K562 (cell line): ENCODE measurements at regions not wholly inside any gene's neighbourhood (a gene's known extent, or its start where the extent isn't known, plus 50 kb on each side); places are given as distances from the start of the nearest gene placed in this dataset.

Source experiments
- ATAC-seq: fragments of 200-7000 bp; cut with Tn5 transposase; 3 replicates; pipeline ENCODE4 v1.9.1; 2020; ENCODE audit warnings: moderate library complexity
- BruUV-seq: library from RNA; stranded (reverse); fragments of 400-500 nt; replicated peaks from 2 replicates; lab custom pipeline; 2021; lab: Mats Ljungman, UMichigan
- CTCF ChIA-PET: fragments of 300-600 bp; formaldehyde crosslinking; extraction: SDS; loops from one replicate; lab custom pipeline; 2021; ENCODE audit warnings: low intra/inter-chr PET ratio; lab: Yijun Ruan, JAX
- POLR2A ChIA-PET: fragments of 300-600, 350-650 bp; sonication (Branson Sonifier 250); formaldehyde crosslinking; extraction: SDS; loops from one replicate; lab custom pipeline; 2021; ENCODE audit warnings: antibody characterized with exemption, inconsistent platforms; lab: Yijun Ruan, JAX
- DNase-seq, 4 experiments: peaks; one replicate each; pipeline versions ENCODE4 v3.0.0 to v3.0.0-alpha.2; 2011 to 2018; ENCODE audit warnings: low spot score in 3 of 4, mixed read lengths in 3 of 4; ENCODE audit errors: extremely low read depth in 1 of 4
- FAIRE-seq: peaks from 2 replicates; lab custom pipeline; 2011; peaks lifted over from hg19 to GRCh38; lab: Jason Lieb, UNC
- H2AFZ ChIP-seq: 2 replicates; pipeline ENCODE4 v1.6.0; 2011; ENCODE audit warnings: low read depth, low read length, control low read depth, inconsistent platforms
- H3K27ac ChIP-seq: fragments of 200-600 bp; 3 replicates; pipeline ENCODE4 v1.8.0; 2011; ENCODE audit warnings: low read depth, mild to moderate bottlenecking, control low read depth, inconsistent platforms, low read length, moderate library complexity, mixed read lengths; ENCODE audit errors: extremely low read depth
- H3K27me3 ChIP-seq, 2 experiments: fragments of 300-600 bp in 1 of 2; 2 replicates in 1 of 2; 3 replicates in 1 of 2; pipeline versions ENCODE4 v1.6.0 to v1.8.0; 2011; ENCODE audit warnings: inconsistent platforms in 2 of 2, low read length in 2 of 2, mild to moderate bottlenecking in 1 of 2, mixed read lengths in 1 of 2, moderate library complexity in 1 of 2; ENCODE audit not compliant: control insufficient read depth in 2 of 2, insufficient read depth in 2 of 2
- H3K36me3 ChIP-seq: fragments of 300-600 bp; 3 replicates; pipeline ENCODE4 v1.8.0; 2011; ENCODE audit warnings: mild to moderate bottlenecking, low read length, inconsistent platforms; ENCODE audit not compliant: control insufficient read depth, insufficient read depth
- H3K4me1 ChIP-seq, 2 experiments: fragments of 200-600 bp in 1 of 2; replicated peaks in 1 of 2; 2 replicates in 1 of 2; 3 replicates in 1 of 2; pipeline versions ENCODE4 v1.5.1 to v1.8.0; 2011; ENCODE audit warnings: inconsistent platforms in 2 of 2, low read length in 2 of 2, mild to moderate bottlenecking in 1 of 2, mixed read lengths in 1 of 2, moderate library complexity in 1 of 2; ENCODE audit not compliant: control insufficient read depth in 2 of 2, insufficient read depth in 2 of 2
- H3K4me2 ChIP-seq: 2 replicates; pipeline ENCODE4 v1.6.1; 2011; ENCODE audit warnings: low read length, control low read depth, inconsistent platforms, mixed read lengths; ENCODE audit not compliant: insufficient read depth
- H3K4me3 ChIP-seq: fragments of 200-600 bp; sonication (generic), shearing (Covaris generic); 2 replicates; pipeline ENCODE4 v1.5.1; 2016; ENCODE audit warnings: control low read depth, inconsistent platforms
- H3K79me2 ChIP-seq: fragments of 200-600 bp; 3 replicates; pipeline ENCODE4 v1.8.0; 2011; ENCODE audit warnings: low read length, inconsistent platforms; ENCODE audit not compliant: control insufficient read depth, insufficient read depth
- H3K9ac ChIP-seq, 2 experiments: 2 replicates each; pipeline versions ENCODE4 v1.6.0 to v1.6.1; 2011; ENCODE audit warnings: low read depth in 2 of 2, low read length in 2 of 2, control low read depth in 1 of 2, inconsistent platforms in 1 of 2, mild to moderate bottlenecking in 1 of 2, mixed read lengths in 1 of 2; ENCODE audit not compliant: insufficient read depth in 1 of 2
- H3K9me1 ChIP-seq: one replicate; pipeline ENCODE4 v1.6.0; 2011; ENCODE audit warnings: inconsistent platforms, mild to moderate bottlenecking, low read length, moderate library complexity; ENCODE audit not compliant: control insufficient read depth, insufficient read depth
- H3K9me3 ChIP-seq: replicated peaks from 2 replicates; pipeline ENCODE4 v1.5.1; 2011; ENCODE audit warnings: low read depth, low read length, inconsistent platforms; ENCODE audit not compliant: control insufficient read depth, insufficient read depth
- H4K20me1 ChIP-seq: replicated peaks from 2 replicates; pipeline ENCODE4 v1.6.1; 2011; ENCODE audit warnings: low read length, inconsistent platforms, mixed read lengths; ENCODE audit not compliant: control insufficient read depth, insufficient read depth
- ARID4B ChIP-seq: sonication (generic); formaldehyde crosslinking; IDR thresholded peaks from 2 replicates; pipeline ENCODE4 v1.8.0; 2022; ENCODE audit warnings: mild to moderate bottlenecking, missing genetic modification reagents
- ESRRB ChIP-seq: fragments of 250-450 bp; sonication (Bioruptor Pico); IDR thresholded peaks from 2 replicates; pipeline ENCODE4 v1.5.0; 2020; ENCODE audit warnings: mild to moderate bottlenecking, moderate library complexity, borderline replicate concordance
- ETS2 ChIP-seq: IDR thresholded peaks from 2 replicates; pipeline ENCODE4 v1.6.1; 2016; ENCODE audit warnings: borderline replicate concordance, missing genetic modification characterization, mild to moderate bottlenecking, moderate library complexity, missing compliant biosample characterization; ENCODE audit not compliant: poor library complexity, severe bottlenecking
- HSF4 ChIP-seq: fragments of 250-450 bp; sonication (Bioruptor Pico); IDR thresholded peaks from 2 replicates; pipeline ENCODE4 v2.1.2; 2022; ENCODE audit warnings: mild to moderate bottlenecking, moderate library complexity, borderline replicate concordance
- KAT7 ChIP-seq: sonication (generic); formaldehyde crosslinking; IDR thresholded peaks from 2 replicates; pipeline ENCODE4 v1.8.0; 2022; ENCODE audit warnings: missing genetic modification reagents, mild to moderate bottlenecking, borderline replicate concordance
- MXI1 ChIP-seq: IDR thresholded peaks from 2 replicates; pipeline ENCODE4 v1.6.1; 2011; ENCODE audit warnings: low read depth, mild to moderate bottlenecking, improper control_type of control experiment, low read length
- PHB2 ChIP-seq: fragments of 450-650 bp; IDR thresholded peaks from 2 replicates; pipeline ENCODE4 v1.6.1; 2017; ENCODE audit warnings: low read depth
- SFPQ ChIP-seq: fragments of 200-400 bp; formaldehyde crosslinking; IDR thresholded peaks from 2 replicates; pipeline ENCODE4 v1.6.1; 2017; ENCODE audit warnings: mild to moderate bottlenecking, low read depth, low read length, moderate library complexity
- SPI1 ChIP-seq: IDR thresholded peaks from 2 replicates; pipeline ENCODE4 v1.6.1; 2011; ENCODE audit warnings: low read depth, low read length, control low read depth, borderline replicate concordance
- SREBF1 ChIP-seq: fragments of 150-350 bp; IDR thresholded peaks from 2 replicates; pipeline ENCODE4 v1.6.1; 2014; ENCODE audit warnings: antibody characterized with exemption, low read depth, low read length, borderline replicate concordance
- ZNF584 ChIP-seq: fragments of 200-800 bp; sonication (Bioruptor generic); IDR thresholded peaks from 2 replicates; pipeline ENCODE4 v1.6.1; 2016; ENCODE audit warnings: low read depth, mild to moderate bottlenecking, missing genetic modification characterization, missing compliant biosample characterization
- WGBS: fragments of 100-300 bp; shearing (Covaris generic); methylation state at CpG from one replicate; pipeline ENCODE4 v1.1.6; 2016; ENCODE audit warnings: low coverage, mixed read lengths; ENCODE audit not compliant: insufficient coverage; ENCODE audit errors: missing lambda C conversion rate; 5-methylcytosine and 5-hydroxymethylcytosine counted together
- in situ Hi-C: fragments of 300-500 bp; cut with MboI; formaldehyde crosslinking; loops from 4 replicates; pipeline ENCODE4 v1.15.0; 2018; ENCODE audit warnings: inconsistent platforms, mixed read lengths
- intact Hi-C: fragments of 100-400 bp; cut with micrococcal nuclease; formaldehyde crosslinking; loops from 2 replicates; pipeline ENCODE4 v1.14.2; 2022

DNA sequence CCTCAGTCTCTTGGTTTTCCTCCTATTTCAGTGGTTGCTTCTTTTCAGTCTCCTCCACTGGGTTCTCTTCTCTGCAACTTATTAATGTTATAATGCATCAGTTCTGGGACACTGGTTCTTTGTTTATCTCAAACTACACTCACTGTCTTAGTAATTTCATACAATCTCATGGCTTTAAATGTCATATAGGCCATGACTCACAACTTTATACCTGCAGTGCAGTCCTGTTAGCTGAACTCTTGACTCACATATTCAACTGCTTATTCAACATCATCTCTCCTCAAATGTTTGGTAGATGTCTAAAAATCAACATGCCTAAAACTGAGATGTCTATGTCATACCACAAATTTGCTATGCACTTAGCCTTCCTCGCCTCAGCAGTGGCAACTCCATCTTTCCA, 101.2 kb upstream of the PALS2 start (continued):
- TF ChIP-seq PHB2 = no peak

GRCh38 chr7:24475166-24475961, 97.9 kb upstream of the PALS2 start:
- H3K9ac ChIP-seq = no peak overlapping the region
- no peak overlapping the region for H3K4me3 ChIP-seq
- no TSS peak for BruUV-seq
- in situ Hi-C loops (no loop called here), intact Hi-C loops (no loop called here)
- H2AFZ ChIP-seq = no peak overlapping the region
- POLR2A ChIA-PET = no interaction called here
- no peak for FAIRE-seq
- 23% methylated on average over 8 of the region's 8 CpGs for WGBS
- H3K27me3 ChIP-seq = no peaks in the 10 kb centered on the region
- H3K36me3 ChIP-seq = no peaks in the 10 kb centered on the region
- H3K27ac ChIP-seq = no peak overlapping the region
- no peaks in the 10 kb centered on the region for H3K9me3 ChIP-seq
- no peaks in the 10 kb centered on the region for H3K79me2 ChIP-seq
- H4K20me1 ChIP-seq = no peaks in the 10 kb centered on the region
- H3K4me1 ChIP-seq = peaks cover 0 to 7% of the 10 kb centered on the region in 2 experiments; a peak in 1 of 5 replicates
- DNase-seq = no peak
- no peak for ATAC-seq
- H3K4me2 ChIP-seq = no peak overlapping the region
- CTCF ChIA-PET = no interaction called here
- H3K9me1 ChIP-seq = no peaks in the 10 kb centered on the region
- TF ChIP-seq ESRRB (CRISPR knock-in tag) (no peak), SREBF1 (no peak), SFPQ (no peak), HSF4 (CRISPR knock-in tag) (no peak), ARID4B (no peak), ETS2 (tag) (no peak), KAT7 (no peak), ZNF584 (CRISPR knock-in tag) (no peak), SPI1 (no peak), MXI1 (no peak)
